GM18909 (cell line): ENCODE measurements at regions not wholly inside any gene's neighbourhood (a gene's known extent, or its start where the extent isn't known, plus 50 kb on each side); places are given as distances from the start of the nearest gene placed in this dataset.

Source experiments
- ATAC-seq: cut with Tn5 transposase; IDR thresholded peaks from one replicate; pipeline ENCODE4 v1.9.1; 2021; ENCODE audit warnings: mild to moderate bottlenecking; ENCODE audit not compliant: unreplicated experiment, poor library complexity

DNA sequence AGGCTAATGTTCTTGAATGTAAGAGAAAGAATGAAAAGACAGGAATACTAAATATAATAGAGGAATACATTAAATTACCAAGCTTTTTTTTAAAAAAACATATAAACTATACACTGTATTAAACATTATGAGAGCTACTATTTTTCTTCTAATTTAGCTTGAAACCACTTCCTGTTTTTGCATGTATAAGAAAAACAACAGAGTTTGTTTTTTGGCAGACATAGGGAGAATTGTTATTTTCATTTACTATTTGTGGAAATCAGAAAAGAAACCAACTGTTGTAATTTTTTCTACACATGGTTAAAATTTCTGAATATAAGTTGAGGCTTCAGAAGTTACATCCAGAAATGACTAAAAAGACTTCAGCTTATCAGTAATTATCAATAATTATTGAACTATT is 991.8 kb upstream of the GJE1 start:
- no peak for ATAC-seq

DNA sequence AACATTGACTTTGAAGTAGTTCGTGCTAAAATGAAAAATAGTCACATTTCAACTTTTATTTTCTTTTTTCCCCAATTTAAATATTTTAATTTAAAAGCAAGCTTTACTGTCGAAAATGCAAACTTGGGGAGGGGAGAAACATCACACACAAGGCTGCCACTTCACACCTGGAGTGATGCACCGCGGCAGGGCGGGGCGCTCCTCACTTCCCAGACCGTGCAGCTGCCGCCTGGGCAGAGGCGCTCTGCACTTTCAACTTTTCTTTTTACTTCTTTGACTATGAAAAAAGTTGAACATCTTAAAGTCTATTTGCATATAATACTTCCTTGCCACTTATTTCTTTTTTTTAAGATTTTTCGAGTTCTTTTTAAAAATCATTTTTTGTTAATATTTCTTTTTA is 993.3 kb upstream of the GJE1 start:
- no peak for ATAC-seq

DNA sequence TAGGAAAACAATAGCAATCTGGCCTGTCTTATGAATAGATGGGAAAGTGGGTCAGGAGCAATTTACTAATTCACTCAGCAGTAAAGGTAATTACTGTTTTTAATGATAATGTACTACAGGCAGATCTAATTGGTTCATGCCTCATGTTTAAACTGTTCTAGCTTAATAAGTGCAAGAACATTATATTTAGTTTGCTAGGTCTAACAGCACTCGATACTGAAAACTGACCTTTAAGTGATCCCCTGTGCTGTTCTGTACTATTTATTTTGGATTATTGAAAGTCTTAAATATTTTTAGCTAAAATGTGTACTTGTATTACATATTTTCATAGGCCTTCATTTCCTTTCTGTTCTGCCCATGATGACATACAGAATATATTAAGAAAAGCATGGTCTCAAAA is 998.0 kb upstream of the GJE1 start:
- ATAC-seq = no peak

DNA sequence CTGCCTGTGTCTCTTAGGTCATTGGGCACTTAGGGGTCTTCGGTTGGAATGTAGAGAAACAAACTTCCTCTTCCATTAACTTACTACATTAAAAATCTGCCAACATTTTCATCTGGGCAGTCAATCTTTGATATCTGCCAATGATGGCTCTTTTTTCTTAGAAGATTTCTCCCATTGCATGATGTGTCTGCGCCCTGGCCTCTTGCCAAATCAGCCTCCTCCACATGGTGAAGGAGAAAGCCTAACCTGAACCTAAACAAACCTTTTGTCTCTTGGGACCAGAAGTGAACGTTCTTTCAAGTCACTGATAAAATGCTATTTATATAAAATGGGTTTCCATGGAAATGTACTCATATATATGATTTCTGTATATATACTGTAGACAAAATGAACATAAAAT is 998.9 kb upstream of the GJE1 start:
- no peak for ATAC-seq

DNA sequence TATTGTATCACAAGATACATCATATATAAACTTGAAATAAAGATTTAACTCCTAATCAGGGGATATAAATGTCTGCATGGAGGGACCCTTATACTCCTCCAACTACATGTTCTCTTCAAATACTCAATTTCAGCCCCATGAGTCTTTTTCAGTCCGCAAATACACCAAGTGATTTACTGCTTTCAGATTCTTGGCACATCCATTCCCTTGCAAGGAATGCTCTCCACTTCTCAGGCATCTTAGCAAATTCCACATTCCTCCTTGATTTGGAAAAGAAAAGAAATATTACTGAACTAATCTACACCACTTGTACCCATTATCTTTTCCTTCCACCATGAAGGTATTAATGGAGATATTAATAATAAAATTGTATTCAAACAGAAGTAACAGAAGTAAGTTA is 999.4 kb upstream of the GJE1 start:
- ATAC-seq = no peak

DNA sequence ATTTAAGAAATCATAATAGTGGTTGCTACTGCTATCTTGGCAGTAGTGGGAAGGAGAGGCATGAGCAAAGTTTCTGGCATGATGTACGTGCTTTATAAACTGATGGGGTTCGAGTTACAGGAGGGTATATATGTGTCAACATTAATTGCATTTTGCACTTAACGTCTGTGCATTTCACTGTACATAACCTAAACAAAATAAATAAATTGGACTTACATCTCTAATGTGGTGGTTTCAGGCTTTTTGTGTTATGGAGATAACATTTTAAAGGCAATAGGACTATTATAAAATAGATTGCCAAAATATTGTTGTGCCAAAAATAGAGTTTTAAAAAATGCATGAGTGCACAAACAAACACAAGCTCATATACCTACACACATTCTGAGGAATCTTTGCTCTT is 1001.1 kb upstream of the GJE1 start:
- no peak for ATAC-seq

DNA sequence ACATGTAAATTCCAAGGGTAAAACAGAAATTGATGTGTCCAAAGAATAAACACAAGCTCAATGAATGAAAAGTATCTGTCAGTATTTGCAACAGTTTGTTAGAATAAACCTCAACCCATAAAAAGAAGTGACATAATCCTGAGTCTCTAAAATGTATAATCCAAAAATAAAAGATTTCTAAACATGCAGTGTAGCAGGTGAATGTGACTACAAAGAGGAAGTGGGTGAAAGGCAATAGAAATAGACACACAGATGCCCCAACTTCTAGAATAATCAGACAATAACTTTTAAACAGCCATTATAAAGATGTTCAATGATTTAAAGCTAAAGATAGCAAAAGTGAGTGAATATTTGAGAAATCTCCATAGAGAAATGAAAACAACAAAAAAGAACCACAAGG is 1009.2 kb upstream of the GJE1 start:
- ATAC-seq = no peak

DNA sequence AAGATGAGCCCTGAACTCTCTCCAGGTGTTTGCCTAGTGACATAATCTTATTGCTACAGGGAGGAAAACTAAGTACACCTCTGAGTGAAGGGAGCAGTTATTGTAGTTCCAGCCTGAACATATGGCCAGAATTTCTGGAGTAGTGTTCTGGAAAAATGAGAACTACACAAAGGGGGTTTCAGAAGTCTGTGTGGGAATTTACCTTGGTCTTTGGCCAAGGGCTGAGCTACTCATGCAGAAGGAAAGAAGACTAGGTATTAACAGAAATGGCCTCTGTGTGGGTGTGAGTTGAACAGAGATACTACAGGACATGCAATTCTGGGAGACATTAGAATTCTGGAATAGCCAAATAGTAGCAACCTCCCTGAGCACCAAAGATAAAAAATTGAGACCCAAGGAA is 1009.7 kb upstream of the GJE1 start:
- ATAC-seq = no peak

DNA sequence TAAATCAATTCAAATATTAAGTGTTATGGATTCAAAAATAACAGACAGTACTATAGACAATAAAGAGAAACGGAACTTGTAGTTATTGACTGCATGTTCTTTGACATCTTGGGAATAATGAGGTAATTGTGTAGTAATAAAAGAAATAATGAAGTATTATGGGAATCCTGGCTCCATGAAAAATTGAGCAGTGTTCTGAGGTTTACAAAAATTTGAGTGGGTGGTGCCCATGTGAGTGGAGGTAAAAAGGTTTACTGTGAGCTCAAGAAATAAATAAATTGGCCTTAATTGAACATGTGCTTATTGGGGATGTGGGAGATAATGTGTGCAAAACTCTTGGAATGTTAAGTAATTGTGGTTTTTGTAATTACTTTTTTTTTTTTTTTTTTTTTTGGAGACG is 1013.7 kb upstream of the GJE1 start:
- ATAC-seq = no peak

DNA sequence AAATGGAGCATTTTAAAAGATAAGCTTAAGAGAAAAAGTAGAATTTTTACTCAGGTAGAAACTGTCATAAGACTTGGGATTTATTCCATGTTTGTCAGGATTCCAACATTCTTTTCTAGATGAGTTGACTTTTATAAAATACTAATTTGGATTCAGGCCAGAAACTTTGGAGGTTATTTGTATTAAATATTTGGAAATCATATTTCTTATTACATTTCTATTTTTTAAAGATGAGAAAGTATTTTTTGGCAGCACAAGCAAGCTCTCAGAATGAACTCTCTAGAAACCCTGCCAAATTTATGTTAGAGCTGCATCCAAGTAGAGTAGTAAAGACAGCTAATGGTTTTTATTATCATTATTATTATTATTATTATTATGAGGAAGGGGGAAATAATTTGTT is 1014.9 kb upstream of the GJE1 start:
- ATAC-seq = no peak

DNA sequence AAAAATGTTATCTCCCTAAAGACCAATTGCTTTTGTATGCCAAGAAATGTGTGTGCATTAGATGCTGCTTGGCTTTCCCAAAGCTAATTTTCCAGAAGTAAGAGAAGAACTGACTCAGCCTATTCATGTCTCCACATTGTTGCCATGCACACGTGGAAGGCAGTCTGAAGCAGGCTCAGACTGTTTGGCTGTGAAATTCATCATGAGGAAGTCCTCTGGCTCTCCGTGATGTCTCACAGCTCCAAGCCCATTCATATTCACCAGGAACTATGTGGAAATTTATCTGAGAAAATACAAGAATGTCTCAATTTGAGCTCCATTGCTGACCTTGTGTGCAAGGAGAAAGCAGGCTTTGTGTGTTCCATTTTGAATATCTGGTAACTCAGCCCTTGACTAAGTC is 1022.2 kb upstream of the GJE1 start:
- no peak for ATAC-seq

DNA sequence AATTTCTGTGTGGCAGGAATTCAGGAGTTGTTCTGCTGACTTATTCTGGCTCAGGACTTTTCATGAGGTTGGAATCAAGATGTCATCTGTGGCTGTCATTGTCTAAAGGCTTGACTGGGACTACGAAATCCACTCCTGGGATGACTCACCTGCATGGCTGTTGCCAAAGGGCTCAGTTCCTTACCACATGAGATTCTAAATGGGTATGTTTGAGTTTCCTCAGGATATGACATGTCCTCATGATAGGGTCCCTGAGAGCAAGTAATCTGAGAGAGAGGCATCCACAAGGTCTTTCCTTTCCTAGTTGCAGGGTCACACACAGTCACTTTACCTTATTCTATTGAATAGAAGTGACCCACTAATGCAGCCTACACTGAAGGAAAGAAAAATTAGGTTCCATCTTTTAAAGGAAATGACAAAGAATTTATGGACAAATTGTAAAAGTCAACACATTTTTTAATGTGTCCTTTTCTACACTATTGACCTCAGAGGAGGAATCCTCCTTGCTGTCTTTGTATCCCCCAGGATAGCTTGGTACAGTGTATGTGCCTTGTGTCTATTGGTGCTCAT is 1025.0 kb upstream of the GJE1 start:
- no peak for ATAC-seq

DNA sequence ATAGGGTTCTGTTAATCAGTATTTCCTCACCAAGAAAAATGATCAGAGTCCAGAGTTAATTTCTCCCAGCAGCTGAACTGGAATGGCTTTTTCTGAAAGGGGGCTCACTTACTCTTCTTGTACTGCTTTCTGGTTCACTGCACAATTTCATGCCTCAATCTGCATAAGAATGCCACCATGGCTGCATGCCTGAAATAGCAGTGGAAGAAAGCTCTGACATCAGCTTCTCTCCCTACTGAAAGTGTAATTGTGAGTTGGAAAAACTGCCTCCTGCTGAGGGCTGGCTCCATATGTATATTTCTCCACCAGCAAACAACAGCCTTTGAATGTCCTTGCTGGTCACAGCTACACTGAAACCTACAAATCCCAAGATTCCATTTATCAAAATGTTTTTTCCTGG is 1027.2 kb upstream of the GJE1 start:
- ATAC-seq = no peak

DNA sequence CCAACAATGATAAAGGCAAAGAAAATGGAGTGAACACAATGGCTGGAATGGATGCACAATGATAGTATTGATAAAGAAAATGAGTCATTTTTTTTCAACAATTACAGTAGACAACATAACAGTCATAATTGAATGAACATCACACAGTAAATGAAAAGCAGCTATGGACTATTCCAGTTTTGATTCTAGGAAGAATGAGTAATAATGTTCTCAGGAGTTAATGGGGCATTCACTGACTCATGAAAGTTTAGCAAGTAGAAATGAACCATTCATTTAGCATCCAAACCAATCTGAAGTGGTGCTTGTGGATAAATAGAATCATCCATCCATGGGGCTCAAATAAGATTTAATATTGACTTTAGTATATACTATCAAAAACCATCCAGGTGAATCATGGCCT is 1029.5 kb upstream of the GJE1 start:
- no peak for ATAC-seq

DNA sequence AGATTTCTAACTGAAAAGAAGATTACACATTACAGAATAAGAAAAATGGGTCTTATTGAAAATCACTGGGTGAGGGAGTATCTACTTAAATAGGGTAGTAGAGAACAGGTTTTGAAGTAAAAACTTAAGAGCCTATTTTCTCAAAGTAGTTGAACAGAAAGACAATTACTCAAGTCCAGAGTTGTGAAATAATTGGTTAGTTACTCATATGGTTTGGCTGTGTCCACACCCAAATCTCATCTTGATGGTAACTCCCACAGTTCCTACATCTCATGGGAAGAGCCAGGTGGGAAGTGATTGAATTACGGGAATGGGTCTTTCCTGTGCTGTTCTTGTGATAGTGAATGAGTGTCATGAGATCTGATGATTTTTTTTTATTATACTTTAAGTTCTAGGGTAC is 1035.3 kb upstream of the GJE1 start:
- no peak for ATAC-seq

DNA sequence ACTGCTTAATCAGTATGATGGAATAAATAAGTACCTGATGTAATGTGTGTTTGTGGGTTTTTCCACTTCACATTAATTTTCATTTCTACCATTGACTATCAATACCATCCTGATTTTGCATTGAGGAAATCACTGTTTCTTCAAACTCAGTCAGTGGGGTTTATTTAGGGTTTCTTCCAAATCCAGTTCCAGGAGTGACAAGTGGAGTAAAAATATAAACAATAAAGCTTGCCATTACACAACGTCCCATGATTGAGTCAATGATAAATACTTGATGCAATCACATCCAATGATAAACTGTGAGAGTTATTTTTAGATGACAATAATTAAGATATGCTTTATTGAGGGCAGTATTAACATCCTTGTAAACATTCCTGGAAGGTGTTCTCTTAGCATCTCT is 1037.4 kb upstream of the GJE1 start:
- ATAC-seq = no peak

DNA sequence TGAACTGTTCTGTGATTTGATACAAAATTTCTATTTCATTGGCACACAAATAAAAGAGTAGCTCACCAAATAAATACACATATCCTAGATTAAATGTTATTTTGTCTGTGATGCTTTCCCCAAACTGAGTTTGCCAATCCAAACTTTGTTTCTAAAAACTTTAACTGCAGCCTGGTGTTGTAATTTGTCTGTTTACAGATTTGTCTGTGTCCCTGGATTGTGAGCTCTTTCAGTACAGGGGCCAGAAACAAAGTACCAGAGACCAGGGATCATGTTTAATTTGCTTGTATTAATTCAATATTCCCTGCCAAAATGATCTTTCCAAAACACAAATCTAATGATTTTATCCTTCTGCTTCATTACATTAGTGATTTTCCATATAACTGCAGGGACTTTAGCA is 1044.6 kb upstream of the GJE1 start:
- no peak for ATAC-seq

DNA sequence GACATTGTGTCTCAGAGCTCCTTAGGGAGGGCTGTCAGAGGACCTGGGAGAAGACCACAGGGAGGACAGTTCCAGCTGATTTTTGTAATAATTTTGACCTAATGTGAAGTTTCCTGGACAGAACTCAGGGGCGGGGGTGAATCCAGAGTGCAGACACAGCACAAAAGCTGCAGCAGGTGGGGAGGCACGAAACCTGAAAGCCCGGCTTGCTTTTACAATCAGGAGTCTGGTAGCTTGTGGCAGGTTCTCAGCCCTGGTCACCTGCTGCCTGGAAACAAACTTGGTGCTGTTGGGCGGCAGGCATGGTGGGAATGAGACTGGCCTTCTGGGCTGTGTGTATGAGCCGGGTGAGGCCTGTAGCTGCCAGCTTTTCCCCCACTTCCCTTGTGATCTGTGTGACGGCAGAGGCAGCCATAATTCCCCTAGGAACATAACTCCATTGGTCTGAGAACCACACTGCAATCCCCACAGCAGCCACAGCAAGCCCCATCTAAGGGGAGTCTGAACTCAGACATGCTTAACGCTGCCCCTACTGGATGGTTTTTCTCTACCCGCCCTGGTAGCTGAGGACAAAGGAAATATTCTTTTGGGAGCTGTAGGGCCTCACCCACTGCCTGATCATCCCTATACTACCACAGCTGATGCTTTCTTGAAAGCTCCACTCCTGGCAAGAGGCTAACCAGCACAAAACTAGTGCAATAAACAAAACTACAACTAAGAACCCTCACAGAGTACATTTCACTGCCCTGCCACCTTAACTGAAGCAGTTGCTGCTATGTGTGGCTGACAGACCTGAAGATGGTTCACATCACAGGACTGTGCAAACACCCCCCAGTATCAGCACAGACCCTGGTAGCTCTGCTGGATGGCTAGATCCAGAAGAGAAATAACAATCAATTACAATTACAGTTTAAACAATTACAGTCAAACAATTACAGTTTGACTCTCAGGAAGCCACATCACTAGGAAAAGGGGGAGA is 1055.1 kb upstream of the GJE1 start:
- peak; percentile 92 for ATAC-seq

DNA sequence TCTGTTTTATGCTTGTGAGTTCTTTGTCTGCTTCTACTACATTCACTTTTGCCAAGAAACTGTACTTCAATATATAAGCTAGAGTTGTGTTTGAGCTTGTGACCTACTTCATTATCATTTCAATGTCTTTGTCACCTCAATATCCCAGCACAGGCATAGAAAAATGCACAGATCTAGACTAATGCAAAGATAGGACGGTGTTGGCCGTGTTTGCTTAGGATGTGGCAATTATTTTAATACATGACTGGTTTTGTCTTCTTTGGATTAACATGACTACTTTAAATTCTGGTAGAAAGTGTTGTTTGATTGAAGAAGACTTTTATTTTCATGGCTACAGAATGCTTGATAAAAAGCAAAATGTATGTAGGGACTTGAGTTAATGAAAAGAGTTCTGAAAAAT is 1075.0 kb upstream of the GJE1 start:
- ATAC-seq = no peak

DNA sequence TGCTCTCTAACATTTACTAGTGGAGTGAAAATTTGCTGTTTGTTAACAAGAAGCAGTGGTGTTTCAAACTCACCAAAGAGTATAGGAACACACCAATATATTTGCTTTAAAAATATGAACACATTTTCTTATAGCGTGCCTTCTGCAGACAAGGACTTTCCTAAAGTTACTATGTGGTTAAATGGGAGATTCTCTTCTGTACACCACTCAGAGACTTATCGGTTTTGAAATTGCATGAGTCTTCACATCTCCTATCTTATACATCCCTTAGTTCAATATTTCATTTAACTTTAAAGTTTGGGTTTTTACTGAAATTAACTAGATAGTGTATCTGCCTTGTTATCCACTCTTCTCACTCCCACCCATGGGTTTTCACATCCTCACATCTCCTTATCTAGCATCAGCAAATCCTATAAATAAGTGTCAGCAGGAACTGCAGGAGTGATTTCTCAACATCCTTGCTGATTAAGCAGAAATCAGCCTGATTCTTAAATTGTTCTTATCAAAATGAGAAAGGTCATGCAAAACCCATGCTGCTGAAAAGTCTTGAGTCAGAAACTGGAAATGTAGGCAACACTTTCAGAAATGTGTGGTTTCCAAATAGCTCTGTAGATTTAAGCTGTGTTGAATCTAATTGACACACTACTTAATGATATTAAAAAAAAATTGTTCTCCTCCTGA is 1075.6 kb upstream of the GJE1 start:
- ATAC-seq = no peak

DNA sequence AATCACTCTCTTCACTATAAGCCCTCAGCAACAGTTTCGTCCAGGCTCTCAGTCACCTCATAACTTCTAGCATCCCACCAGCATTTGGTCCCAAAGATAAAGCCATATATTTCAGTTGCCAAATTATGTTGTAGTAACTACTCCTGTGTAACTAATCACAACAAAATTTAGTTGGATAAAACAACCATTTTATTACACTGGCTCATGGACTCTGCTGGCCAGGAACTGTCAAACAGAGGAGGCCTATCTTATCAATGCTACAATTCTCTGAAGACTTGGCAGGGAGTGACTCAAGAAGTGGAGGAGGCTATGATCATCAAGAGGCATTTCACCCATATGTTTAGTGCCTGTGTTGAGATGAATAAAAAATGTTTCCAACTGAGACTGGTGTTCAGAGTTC is 1082.3 kb upstream of the GJE1 start:
- ATAC-seq = no peak

DNA sequence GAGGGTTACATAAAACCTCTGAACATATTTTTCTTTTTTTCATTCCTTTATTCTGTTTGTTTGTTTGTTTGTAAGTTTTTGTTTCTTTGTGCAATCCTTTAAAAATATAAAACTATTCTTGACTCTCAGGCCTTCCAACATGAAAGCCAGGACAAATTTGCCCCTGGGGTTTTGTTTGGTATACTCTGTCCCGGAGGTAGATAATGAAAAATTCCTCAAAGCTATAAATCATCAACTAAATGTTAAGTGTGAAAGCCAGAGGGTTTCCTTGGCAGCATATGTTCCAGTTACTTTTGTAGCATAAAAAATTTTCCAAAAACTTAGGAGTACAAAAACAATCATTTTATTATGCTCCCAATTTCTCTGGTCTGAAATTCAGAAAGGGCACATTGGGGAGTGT is 1084.3 kb upstream of the GJE1 start:
- ATAC-seq = no peak
